AG20443 (cell line): ENCODE measurements at regions not wholly inside any gene's neighbourhood (a gene's known extent, or its start where the extent isn't known, plus 50 kb on each side); places are given as distances from the start of the nearest gene placed in this dataset.

ENCODE experiments used
- DNase-seq: peaks from one replicate; pipeline ENCODE4 v3.0.0; 2012; ENCODE audit warnings: low spot score, mixed read lengths

DNA sequence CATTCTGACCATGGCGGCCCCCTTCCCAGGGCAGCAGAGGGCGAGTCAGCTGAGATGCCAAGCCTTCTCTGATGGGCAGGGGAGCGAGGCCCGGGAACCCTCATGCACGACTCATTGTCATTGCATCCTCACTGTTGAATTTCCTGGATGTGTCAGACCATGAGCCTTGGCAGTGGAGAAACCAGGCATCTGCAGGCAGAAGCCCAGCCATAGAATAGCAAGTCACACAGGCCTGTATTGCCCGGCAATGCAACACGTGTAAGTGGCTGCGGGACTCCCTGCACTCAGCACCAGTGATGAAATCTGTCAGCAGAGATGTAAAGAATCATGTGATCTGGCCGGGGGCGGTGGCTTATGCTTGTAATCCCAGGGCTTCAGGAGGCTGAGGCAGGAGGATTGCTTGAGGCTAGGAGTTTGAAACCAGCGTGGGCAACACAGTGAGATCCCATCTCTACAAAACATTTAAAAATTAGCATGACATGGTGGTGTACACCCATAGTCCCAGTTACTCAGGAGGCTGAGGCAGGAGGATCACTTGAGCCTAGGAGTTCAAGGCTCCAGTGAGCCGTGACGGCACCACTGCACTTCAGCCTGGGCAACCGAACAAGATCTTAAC, 199.7 kb downstream of the KATNAL1 start:
- DNase-seq, result peak; percentile 64

DNA sequence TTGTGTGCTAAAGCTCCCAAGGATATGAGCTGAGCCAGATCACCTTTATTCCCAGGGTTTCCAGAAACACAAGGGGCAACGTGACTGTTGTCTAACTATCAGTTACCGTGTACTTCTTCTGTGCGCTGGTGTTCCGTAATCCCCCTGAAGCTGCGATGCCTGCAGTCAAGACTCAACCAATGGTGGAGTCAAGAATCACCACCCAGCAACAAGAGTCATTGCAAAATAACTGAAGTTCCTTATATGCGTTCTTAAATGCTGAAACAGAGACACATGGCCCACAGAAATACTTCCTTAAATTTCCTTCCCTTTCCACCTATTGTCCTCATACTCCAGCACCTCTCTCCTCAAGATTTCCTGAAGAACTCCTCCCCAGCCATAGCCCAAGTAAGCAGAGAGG, 200.2 kb downstream of the KATNAL1 start:
- no peak for DNase-seq

DNA sequence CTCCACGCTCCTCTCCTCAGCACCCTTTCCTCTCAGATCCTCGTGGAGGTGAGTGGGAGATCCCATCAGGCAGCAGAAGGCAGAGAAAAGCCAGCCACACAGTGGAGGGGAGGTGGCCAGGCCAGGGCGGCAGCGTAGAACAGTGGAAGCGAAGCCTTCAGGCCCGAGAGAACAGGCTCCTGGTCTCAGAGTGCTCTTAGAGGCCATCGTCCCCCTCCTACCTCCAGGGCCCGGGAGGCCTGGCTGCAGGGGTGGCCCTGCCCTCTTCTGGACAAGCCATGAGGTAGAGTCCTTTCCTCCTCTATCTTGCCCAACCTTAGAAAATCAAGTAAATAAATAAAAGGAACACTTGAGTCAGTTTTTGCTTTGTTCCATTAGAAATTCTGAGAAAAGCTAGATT, 202.0 kb downstream of the KATNAL1 start:
- no peak for DNase-seq

DNA sequence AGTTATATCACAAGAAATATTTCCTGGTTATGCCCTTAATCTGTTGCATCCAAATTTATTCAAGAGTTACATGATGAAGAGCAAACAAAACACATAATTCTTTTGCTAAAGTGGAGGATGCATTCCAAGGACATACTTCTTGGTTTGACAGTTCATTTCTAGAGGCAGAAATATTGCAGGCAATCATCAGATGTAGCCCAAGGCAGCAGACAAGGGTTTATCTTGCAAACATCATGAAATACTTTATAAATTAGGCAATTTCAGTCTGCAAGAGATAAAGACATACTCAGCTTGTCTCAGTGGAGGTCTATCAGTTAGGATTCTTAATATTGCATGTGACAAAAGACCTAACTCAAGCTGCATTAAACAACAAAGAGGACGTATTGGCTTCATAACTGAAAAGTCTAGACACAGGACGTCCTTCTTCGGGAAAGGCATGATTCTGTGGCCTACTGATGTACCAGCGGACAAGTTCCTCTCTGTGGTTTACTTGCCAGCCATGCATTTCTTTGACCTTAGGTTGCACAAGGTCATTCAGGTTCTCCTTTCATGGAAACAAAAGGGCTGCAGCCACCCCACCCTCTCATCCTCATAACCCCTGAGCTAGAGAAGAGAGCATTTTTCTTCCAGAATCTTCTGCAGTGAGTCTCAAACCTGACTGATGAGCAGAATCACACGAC, 204.1 kb downstream of the KATNAL1 start:
- DNase-seq, result no peak

DNA sequence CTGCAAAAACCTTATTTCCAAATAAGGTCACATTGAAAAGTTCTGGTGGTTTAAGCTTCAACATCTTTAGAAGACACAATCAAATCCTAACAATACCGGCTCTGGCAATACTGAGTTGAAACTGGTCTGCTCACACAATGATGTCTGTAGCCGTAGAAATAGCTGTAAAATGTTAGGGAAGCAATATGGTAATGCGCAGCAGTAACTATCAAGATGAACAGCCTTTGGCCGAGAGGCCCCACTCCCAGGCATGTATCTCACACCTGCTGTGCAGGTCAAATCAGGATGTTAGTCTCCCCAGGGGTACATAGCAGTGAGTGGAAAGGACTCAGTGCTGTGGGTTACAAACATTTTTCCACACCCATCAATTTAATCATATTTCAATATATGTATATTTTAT, 207.1 kb downstream of the KATNAL1 start:
- no peak for DNase-seq

DNA sequence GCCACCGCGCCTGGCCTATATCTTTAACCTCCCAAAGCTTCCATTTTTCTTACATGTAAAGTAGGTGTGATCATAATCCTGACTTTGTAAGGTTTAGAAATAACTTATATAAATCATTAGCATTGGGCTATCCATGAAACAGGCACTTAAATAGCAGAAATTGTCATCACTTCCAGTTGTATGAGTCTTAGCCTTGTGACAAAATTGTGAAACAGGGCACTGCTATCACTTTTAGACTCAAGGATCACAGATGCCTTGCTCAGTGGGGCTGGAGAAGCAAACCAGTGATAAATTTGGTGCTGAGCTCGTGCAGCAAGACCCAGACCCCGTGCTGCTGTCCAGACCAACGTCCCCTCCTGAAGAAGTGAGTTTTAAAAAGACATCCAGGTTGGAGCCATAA, 209.7 kb downstream of the KATNAL1 start:
- no peak for DNase-seq

DNA sequence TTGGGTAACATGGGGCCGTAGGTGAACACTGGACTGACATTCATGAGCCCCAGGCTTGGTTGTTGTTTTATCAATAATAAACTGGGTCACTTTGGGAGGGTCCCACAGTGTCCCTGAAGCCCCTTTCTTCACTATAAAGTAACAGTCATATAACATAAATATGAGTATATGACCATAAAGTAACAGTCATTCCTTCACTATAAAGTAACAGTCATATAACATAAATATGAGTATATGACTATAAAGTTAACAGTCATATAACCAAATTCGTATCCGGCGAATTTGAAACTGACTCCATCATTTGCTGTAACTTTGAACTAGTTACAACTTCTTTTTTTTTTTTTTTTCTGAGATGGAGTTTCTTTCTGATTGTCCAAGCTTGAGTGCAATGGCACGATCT, 210.3 kb downstream of the KATNAL1 start:
- DNase-seq, result no peak

DNA sequence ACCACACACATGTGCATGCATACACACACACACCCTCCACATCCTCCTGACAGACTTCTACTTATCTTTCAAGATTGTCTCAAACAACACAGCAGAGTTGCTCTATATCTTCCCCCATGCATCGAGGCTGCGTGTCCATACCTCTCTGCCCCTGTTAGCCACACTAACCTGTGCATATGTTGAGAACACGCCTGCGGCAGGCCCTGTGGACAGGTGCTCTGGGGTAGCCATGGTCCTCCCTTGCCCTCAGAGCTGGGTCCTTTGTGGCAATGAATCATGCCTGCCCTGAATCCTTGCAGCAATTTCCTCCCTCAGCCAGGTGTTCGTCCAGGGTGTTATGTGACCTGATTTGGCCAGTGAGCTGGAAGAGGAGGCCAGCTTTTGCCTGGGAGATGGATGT, 213.3 kb downstream of the KATNAL1 start:
- no peak for DNase-seq

DNA sequence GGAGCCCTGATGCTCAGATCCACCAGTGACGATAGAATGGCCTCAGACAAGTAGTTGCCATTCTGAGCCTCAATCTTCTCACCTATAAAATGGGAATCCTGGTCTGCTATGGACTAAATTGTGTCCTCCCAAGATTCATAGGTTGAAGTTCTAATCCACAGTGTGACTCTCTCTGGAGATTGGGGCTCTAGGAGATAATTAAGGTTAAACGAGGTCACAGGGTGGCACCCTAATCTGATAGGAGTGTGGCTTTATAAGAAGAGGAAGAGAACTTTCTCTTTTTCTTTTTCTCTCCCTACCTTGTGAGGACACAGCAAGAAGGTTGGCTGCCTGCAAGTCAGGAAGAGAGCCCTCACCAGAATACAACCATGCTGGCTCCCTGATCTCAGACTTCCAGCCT, 214.1 kb downstream of the KATNAL1 start:
- DNase-seq, result no peak

DNA sequence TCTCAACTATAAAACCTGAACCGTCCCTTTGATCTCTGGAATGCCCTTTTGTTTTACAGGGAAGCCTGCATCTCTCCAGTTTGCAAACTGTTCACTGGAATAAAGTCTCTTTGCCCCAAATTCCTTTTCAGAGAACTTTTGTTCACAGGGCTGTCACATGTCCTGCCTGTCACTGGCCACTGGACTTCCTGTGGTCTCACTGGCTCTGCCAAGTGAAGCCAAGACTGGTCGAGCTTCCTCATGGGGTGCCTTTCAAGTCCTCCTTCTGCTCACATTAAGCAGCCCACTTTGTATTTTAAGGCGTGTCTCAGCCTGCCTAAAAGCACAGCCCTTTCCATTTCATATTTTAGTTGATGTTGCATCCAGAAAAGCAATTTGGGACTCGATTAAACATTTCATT, 215.7 kb downstream of the KATNAL1 start:
- no peak for DNase-seq

DNA sequence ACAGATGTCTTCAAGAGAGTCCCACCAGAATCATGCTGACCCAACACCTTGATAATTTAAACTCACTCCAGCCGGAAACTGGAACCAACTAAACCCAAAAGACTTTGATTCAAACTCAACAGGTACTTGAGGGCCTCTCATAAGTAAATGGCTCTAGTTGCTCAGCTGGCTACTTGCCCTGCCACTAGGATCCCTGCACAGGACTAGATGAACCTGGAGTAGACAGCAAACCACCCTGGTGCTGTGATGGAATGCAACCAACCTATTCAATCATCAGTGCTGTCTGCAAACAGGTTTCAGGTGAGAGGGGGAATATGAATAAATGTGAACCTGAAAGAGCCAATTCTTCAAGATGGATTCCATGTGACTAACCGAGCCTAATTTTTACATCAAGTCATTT, 216.3 kb downstream of the KATNAL1 start:
- DNase-seq, result no peak

DNA sequence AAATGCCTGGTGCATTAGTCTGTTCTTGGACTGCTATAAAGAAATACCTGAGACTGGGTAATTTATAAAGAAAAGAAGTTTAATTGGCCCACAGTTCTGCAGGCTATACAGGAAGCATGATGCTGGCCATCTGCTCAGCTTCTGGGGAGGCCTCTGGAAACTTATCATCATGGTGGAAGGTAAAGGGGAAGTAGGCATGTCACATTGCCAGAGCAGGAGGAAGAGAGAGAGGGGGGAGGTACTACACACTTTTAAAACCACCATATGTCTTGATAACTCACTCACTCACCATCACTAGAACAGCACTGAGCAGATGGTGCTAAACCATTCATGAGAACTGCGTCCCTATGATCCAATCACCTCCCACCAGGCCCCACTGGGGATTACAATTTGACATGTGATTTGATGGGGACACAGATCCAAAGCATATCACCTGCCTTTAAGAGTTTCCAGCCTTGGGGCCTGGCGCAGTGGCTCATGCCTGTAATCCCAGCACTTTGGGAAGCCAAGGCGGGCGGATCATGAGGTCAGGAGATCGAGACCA, 219.0 kb downstream of the KATNAL1 start:
- no peak for DNase-seq

DNA sequence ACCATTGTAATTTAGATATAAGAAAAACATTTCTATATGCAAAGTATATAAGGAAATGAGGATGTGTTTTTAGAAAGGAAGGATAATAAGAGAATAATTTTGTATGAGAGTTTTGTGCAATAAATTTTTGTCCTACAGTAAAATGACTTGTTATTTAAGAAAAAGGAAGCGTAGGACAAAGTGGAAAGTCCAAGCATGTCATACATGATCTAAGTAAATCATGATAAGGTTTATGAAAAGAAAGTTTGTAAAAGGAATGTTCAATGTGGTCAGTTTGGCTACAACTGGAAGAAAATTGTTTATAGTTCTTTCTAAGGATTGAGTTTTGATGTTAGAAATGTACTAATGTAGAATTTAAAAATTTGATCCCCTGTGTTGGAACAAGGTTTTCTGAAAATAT, 222.3 kb downstream of the KATNAL1 start:
- DNase-seq, result no peak

DNA sequence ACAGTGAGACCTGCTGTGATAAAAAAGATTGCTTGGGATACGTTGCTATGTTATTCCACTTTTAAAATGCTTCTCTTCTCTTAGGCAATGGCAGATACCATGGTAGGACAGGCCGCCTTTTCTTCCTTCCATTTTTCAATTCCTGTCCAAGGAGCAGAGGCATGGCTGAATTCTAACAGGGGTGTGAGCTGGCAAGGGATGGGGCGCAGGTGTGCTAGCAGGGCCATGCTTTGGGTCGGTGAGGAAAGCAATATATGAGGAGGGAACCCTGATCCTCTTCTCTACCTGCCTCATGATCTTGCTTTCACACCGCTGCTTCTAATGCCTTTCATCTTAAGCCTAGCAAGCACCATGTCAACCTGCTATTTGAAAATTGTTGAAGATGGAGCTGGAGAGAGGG, 225.0 kb downstream of the KATNAL1 start:
- no peak for DNase-seq

DNA sequence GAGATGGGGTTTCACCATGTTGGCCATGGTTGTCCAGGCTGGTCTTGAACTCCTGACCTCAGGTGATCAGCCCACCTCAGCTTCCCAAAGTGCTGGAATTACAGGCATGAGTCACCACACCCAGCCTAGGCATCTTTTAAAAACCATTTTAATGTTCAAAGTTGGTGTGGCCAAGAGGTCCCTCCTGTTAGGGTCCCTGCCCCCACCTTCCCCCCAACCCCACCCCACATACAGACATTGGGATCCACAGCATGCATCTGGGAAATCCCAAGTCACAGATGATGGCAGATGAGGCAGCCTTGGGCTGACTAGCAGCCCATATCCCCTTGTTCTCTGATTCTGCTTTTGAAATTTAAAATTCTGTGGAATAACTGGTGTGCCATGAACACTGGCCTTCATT, 226.0 kb downstream of the KATNAL1 start:
- DNase-seq, result no peak

DNA sequence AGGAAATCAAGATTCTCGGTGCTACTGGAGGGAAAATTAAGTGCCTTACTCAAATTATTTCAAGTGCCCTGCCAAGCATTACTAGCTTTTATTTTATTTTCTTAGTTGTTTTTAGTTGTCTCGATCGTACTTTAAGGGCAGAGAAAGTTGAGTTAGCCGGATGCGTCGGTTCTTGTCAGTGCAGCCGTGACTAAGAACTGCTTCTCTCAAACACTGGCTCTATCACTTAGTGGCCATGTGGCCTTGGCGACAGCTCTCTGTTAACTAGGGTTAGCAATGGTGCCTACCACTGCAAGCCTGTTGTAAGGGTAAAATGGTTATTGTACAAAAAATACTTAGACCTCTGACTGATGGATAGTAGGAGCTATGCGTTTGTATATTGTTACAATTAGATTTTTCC, 227.8 kb downstream of the KATNAL1 start:
- no peak for DNase-seq

DNA sequence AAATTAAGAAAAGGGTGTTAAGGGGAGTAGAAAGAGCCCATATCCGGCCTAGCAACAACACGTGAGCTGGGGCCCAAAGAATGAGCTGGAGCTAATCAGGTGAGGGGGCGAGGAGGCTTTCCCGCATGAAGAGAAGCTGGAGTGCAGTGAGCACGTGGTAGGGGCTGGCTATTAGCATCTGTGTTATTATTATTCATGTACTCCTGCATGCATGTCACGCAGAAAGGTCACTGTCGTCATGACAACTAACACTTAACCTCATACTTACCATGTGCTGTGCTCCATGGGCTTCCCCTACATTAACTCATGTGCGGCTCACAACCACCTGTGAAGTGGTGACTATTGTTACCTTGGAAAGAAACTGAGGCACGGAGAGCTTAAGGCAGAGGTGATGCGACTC, 227.6 kb upstream of the UBL3 start:
- DNase-seq, result no peak

DNA sequence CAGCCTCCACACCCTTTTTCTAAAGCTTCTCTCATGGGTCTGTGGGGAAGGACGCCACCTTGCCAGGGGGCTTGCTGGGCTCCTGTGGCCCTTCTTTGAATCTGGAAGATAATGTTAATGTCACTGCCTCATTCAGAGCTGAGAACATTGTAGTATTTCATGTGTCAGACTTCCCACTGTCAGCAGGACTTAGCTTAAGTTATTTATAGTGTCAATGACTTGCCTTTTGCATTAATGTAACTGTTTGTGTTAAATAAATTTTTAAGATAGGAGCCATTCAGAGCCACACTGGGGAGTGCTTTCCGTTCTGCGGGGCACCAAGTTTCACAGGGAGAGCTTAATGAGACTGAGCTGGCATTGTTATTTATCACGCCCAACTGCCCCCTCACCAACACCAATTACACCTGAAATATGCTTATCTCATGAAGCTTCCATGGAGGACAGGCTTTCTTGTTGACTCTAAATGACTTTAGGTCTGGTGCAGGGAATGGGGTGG, 226.9 kb upstream of the UBL3 start:
- no peak for DNase-seq

DNA sequence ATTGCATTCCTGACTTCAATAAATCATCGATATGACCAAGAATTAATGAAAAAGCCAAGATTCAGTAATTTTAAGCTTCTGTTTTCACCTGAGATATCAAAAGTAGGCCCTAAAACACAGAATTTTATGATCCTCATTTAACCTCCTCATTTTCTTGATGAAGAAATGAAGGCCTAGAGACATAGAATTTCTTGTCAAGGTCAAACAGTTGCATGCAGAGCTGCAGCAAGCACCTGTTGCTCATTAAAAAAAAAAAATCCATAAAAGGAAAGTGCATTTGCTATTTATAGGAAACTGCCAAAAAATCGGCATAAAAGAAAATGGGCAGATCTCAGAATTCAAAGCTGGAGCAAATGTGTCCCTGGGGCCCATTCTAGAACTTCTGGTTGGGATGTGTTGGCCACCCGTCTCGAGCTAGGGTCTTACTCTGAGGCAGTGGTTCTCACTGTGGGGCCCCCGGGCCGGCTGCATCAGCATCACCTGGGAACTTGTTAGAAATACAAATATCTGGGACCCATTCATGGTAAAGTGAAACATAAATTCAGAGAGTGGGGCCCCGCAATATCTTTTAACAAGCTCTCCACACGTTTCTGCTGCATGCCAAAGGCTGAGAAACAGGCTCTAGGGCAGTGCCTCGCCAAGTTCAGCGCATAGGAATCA, 224.7 kb upstream of the UBL3 start:
- DNase-seq, result no peak

DNA sequence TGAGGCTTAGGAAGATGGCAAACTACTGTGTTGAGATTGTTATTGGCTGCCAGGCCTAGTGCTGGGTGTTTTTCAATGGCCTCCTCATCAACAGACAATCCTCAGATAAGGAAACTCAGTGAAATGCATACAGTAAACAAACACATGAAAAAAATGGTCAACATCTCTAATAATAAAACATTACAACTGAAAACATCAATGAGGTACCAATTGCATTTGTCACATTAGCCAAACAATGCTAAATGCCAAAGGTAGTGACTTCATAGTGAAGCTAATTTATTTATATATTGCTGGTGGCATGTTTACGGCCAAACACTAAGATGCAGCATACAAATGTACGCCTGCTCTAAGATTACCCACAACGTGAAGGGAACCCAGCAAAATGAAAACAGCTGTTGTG, 224.0 kb upstream of the UBL3 start:
- DNase-seq, result no peak

DNA sequence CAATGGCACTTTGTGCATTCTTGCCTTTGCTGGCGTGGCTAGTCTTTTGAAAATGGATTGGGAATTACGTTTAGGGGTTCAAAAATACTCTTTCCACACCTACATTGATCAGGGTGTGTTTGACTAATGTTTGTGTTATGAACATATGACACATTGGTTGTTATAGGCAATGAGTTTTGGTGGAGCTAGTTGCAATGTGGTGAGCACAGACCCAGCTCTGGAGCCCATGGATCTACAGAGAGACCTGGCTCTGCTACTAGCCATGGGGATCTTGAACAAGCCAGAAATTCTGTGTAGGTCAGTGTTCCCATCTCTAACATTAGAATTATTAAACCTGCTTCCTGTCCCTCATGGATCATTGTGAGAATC, 222.4 kb upstream of the UBL3 start:
- DNase-seq, result no peak

DNA sequence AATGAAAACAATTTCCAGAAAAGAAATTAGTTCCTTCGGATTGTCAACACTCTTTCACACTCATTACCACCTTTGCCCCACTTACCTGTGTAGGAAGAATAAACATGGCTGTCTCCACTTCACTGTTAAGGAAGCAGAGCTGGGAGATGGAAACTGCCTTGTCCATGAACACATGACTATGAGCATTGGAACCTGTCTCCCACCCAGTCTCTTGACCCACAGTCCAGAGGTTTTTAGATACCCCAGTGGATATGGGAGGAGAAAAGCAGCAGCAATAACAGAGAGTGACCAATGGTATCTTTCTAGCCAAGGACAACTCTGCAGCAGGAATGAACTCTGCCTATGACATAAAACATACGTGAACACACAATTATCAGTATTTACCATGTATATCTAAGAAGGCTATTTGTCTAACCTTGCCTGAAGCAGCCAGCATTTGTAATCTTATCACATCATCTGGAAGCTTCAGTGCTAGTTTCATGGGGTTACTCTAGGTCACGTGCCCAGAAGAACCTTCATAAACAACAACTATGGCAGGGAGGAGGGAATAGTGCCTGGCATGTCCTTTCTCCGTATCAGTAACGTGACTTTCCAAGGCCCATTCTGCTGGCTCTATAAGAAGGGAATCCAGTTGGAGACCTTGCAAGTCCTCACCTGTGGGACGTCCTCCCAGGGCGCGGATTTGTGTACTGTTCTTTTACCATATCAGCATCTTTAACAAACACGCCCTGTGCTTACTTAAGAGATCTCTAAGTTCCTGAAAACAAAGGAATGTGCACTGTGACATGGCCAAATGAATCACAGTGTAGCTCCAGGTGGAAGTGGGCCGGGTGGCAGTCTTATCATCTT, 221.8 kb upstream of the UBL3 start:
- no peak for DNase-seq
